GM18505 (cell line): ENCODE measurements at regions not wholly inside any gene's neighbourhood (a gene's known extent, or its start where the extent isn't known, plus 50 kb on each side); places are given as distances from the start of the nearest gene placed in this dataset.

Source experiments
- ATAC-seq: cut with Tn5 transposase; IDR thresholded peaks from one replicate; pipeline ENCODE4 v1.9.1; 2021; ENCODE audit not compliant: unreplicated experiment
- POLR2A ChIP-seq: IDR thresholded peaks from 4 replicates; pipeline ENCODE4 v1.6.1; 2011; ENCODE audit warnings: borderline replicate concordance; ENCODE audit not compliant: insufficient read depth, insufficient read length; ENCODE audit errors: extremely low read depth

DNA sequence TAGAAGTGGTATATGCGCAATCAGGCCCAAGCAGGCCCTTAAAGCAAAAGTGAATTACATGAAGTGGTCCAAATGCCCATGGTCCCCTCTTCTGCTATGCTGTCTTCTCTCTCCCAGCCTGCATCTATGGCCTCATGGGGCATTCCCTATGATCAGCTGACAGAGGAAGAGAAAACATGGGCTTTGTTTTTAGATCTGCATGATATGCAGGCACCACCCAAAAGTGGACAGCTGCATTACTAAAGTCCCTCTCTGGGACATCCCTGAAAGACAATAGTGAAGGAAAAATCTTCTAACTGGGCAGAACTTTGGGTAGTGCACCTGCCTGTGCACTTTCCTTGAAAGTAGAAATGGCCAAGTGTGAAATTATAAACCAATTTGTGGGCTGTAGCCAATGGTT lies 145.2 kb upstream of the ARID2 start:
- ATAC-seq: no peak

DNA sequence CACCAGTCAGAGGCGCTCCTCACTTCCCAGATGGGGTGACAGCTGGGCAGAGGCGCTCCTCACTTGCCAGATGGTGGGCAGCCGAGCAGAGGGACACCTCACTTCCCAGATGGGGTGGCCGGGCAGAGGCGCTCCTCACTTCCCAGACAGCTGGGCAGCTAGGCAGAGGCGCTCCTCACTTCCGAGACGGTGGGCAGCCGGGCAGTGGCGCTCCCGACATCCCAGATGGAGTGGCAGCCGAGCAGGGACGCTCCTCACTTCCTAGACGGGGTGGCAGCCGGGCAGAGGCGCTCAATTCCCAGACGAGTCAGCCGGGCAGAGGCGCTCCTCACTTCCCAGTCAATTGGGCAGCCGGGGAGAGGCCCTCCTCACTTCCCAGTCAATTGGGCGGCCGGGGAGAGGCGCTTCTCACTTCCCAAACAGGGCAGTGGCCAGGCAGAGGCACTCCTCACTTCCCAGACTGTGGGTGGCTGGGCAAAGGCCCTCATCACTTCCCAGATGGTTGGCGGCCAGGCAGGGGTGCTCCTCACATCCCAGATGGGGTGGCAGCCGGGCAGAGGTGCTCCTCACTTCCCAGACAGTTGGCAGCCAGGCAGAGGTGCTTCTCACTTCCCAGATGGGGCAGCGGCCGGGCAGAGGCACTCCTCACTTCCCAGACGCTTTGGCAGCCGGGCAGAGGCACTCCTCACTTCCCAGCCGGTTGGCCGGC lies 143.8 kb upstream of the ARID2 start:
- no peak for TF ChIP-seq POLR2A
- no peak for ATAC-seq

More for the DNA sequence above, 145.2 kb upstream of the ARID2 start:
- no peak for TF ChIP-seq POLR2A

DNA sequence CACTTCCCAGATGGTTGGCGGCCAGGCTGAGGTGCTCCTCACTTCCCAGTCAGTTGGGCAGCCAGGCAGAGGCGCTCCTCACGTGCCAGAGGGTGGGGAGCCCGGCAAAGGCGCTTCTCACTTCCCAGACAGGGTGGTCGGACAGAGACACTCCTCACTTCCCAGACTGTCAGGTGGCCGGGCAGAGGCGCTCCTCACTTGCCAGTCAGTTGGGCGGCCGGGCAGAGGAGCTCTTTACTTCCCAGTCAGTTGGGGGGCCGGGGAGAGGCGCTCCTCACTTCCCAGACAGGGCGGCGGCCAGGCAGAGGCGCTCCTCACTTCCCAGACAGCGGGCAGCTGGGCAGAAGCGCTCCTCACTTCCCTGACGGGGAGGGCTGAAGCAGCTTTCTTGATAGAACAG lies 143.0 kb upstream of the ARID2 start:
- no peak for TF ChIP-seq POLR2A
- no peak for ATAC-seq

DNA sequence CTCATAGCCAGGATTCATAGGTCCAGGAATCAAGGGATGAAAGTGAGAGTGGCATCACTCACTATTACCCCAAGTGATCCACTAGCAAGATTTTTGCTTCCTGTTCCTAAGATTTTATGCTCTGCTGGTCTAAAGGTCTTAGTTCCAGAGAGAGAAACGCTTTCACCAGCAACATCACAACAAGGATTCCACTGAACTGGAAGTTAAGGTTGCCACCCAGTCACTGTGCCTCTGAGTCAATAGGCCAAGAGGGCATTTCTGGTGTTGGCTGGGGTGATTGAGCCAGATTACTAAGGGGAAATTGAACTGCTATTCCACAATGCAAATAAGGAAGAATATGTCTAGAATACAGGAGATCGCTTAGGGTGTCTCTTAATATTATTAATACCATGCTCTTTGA lies 142.5 kb upstream of the ARID2 start:
- ATAC-seq: no peak
- no peak for TF ChIP-seq POLR2A

DNA sequence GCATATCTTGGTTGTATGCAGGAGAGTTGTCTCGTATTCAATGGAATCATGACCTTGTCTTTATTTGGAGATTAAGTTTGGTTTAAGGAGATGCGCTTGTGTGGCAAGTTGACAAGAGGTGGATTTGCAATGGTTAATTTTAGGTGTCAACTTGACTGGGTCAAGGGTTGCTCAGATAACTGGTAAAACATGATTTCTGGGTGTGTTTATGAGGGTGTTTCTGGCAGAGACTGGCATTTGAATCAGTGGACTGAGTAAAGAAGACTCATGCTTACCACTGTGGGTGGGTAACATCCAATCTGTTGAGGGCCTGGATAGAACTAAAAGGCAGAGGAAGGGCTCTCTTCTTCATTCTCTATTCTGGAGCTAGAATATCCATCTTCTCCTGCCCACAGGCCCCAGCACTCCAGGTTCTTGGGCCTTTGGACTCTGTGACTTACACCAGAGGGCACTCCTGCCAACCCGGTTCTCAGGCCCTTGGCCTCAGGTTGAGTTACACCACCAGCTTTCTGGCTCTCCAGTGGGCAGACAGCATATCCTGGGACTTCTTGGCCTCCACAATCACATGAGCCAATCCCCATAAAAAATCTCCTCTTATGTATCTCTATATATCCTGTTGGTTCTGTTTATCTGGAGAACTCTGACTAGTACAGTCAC lies 141.5 kb upstream of the ARID2 start:
- TF ChIP-seq POLR2A: no peak
- no peak for ATAC-seq

DNA sequence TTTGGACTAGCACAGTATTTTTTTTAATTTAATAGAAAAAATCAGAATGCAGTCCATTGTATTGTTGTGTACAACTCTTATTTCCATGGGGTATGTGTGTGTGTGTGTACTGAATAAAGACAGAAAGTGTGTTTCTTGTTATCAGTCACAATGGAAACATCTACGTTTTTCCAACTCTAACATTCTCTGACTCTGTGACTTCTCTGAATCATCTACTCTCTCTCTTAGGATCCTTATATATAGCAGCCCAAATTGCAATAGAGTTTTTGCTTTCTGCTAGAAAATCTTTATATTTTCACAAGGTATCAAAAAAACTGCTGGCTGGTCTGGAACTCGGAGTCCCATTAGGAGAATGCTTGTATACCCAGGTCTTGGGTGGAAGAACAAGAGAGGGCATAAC lies 138.9 kb upstream of the ARID2 start:
- no peak for TF ChIP-seq POLR2A
- ATAC-seq: no peak

DNA sequence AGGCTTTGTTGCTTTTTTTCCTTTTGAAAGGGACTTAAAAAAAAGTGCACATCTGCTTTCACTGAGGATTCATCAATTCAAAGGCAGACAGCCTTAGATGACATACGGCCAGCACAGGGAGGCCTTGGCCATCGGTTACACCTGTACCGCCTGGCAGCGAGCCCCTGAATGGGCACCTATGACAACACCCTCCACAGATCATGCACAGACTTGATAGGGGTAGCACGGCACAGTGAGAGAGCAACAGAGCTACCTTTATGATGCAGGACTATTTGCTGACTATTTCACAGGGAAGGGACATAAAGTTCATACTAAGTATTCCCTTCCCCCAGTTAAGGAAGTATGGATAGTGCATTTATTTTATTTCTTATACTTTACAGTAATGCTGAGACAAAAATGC lies 137.9 kb upstream of the ARID2 start:
- no peak for ATAC-seq
- no peak for TF ChIP-seq POLR2A

DNA sequence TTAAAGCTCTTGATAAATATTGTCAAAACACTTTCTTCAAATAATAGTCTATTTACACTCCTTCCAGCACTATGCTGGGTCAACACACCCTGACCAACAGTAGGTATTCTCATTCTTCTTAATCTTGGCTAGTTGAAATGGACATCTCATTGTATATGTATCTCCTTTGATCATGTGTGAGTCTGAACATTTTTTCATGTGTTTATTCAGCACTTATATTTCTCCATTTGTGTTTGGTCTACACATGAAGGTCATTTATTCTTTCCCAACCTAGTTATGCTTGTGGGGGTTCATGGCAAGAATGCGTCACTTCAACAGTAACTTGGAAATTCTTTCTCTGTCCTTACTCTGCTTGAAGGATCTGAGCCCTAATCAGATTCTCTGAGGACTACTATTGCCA lies 133.1 kb upstream of the ARID2 start:
- ATAC-seq: no peak
- no peak for TF ChIP-seq POLR2A

DNA sequence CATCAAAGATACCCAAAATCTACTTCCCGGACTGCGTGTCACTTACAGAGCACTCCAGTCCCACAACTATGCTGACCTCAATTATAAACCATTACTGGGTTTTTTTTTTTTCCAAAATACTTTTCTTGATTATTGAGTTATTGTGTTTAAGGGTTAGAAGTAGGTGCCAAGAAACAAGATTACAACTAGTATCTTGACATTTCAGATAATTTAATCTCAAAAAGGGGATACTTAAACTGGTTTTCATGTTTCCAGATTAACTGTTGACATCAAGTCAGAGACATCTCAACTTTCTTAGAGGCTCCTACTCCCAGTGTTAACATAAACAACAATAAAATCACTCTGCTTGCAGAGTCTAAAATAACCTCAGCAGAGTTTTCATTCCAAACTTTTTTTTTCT lies 131.2 kb upstream of the ARID2 start:
- ATAC-seq: no peak
- no peak for TF ChIP-seq POLR2A

DNA sequence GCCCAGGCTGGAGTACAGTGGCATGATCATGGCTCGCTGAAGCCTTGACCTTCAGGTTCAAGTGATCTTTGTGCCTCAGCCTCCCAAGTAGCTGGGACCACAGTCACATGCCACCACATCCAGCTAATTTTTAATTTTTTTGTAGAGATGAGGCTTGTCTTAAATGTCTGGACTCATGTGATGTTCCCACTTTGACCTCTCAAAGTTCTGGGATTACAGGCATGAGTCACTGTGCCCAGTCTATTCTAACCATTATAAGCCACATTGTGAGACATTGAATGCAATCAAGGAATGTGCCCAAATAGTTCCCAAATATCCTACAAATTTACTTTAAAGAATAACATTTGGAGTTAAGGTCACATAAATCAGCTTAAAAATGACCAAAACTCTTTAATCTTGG lies 130.7 kb upstream of the ARID2 start:
- ATAC-seq: no peak
- no peak for TF ChIP-seq POLR2A

DNA sequence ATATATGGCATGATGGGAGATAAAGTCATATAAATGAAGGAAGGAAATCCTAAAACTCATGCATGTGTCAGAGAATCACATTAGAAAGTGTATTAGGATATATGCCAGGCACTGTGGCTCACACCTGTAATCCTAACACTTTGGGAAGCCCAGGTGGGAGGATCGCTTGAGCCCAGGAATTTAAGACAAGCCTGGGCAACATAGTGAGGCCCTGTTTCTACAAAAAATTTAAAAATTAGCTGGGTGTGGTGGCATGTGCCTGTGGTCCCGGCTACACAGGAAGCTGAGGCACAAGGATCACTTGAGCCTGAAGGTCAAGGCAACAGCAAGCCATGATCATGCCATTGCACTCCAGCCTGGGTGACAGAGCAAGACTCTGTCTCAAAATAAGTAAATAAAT lies 130.3 kb upstream of the ARID2 start:
- no peak for TF ChIP-seq POLR2A
- no peak for ATAC-seq

DNA sequence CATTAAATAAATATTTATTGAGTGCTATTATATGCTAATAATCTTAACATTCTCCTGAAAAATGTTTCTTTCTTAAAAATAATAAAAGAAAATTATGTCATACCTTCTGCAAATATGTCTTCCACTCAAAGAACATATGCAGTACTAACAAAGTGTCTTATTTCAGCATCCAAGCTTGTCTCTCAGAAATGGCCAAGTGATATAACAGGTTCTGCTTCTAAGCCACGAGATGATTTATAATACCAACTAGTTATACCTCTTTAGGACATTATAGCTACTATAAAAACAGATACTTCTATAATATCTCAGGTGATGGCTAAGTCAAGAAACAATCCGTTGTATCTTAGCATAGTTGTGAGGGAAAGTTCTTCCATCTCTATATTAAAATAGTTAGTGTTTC lies 128.1 kb upstream of the ARID2 start:
- ATAC-seq: no peak

DNA sequence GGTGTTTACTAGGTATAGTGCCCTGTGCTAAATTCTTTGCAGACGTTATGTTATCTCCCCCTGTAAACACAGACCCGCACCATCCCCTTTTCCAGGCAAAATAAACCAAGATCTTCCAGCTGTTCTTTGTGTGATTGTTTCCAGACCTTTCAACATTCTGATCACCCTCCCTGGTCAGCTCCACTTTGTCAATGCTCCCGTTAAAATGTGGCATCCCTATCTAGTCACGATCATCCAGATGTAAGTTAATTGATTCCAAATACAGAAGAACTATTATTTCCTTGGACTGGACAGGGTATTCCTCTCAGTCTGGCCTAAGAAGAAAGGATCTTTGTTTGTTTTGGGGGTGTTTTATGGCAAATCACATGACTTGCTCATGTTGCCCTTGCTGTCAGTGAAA lies 127.6 kb upstream of the ARID2 start:
- TF ChIP-seq POLR2A: no peak
- ATAC-seq: no peak

More for the DNA sequence above, 128.1 kb upstream of the ARID2 start:
- no peak for TF ChIP-seq POLR2A

DNA sequence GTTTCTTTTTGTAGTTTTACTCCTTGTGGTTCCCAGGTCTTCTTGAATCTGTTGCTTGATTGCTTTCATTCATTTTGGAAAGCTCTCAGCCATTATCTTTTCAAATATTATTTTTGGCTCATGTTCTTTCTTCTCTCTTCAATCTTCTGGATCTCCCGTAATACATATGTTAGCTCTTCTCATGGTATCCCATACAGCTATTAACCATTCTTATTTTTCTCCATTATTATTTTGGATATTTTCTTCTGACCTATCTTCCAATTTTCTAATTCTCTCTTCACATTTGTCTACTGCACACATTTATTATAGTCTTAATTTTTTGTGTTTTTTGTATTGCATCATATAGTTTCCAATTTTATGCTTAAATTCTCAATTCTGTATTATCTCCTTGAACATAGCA lies 123.9 kb upstream of the ARID2 start:
- no peak for TF ChIP-seq POLR2A
- ATAC-seq: no peak
